GM19372 (cell line): ENCODE measurements at regions not wholly inside any gene's neighbourhood (a gene's known extent, or its start where the extent isn't known, plus 50 kb on each side); places are given as distances from the start of the nearest gene placed in this dataset.

Experiments
- ATAC-seq: cut with Tn5 transposase; IDR thresholded peaks from one replicate; pipeline ENCODE4 v1.9.1; 2021; ENCODE audit warnings: mild to moderate bottlenecking, low read depth, moderate library complexity; ENCODE audit not compliant: unreplicated experiment

GRCh38 chr9:107635803-107636174, 146.2 kb upstream of the KLF4 start:
- no peak for ATAC-seq

DNA sequence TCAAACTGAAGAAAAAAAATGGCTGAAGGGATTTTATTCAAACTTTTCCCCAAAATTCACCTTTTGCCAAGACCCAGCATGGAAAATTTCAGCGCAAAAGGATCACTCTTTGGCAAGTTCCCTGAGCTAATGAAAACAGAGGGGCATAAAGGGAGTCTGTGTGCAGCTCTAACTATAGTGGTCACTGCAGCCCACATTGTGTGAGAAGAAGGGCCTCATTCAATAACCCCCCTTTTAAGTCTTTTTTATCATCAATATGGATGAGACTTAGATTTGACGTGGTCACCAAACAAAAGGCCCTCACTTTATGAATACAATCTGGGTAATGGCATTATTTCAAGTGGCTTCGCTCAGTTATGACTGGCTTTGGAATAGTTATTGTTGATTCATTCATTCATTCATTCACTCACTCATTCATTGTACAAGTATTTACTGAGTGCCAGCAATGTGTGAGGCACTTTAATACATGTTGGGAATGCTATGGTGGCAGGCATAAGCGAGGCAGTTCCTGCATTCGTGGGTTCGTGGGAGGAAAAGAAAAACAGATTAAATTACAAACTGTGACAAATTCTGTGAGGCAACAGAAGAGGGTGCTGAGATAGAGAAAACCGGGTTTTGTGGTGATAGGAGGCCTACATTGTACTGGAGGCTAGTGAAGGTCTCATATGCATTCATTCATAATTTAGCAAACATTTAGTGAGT, 145.7 kb upstream of the KLF4 start:
- ATAC-seq, result no peak

DNA sequence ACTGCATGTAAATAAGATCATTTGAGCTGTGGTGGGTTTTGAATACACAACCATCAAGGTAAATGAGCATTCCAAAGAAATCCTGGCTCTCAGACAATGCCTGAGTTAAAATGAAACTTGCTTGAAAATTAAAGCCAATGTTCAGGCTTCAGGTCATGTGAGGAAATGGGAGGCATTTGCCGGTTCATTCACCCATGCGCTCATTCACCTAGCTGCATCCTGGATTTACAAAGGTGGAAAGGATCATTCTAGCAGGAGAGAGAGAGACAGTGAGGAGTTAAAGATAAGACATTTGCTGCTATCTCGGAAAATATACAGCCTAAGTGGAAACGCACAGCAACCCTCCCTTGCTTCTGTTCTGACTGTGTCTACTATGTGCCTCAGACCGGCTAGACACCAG, 143.8 kb upstream of the KLF4 start:
- ATAC-seq, result no peak

DNA sequence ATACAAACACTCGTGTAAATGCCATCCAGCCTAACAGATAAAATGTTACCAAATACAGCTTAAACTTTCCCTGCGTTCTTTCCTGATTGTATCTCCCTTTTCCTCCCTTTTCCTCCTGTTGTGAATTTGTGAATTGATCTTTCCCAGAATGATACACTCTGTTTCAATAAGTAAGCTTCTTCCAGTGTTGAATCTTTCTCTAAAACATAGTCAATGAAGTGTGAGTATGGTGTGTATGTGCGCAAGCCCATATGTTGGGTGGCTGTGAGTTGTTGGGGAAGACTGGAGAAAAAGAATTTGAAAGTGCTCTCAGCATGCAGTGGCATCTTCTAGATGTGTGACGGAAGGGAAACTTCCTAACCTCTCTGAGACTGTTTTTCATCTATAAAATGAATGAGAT, 143.1 kb upstream of the KLF4 start:
- ATAC-seq, result no peak

DNA sequence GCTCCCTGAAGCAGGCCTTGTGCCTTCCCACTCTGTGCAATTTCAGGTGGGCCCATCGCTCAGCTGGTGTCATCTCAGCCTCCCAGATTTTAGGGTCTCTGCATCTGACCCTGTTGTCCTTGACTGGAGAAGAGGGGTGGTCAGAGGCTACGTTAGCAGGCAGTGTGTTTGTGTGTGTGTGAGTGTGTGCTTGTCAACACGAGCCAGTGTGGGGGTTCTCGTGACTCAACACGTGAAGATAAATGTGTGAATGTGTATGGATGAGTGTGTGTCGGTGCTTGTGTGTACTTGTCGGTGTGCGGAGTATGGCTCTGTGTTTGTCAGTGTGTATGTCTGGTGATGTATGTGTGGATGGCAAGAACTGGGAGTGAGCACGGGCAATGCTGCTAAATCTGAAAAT, 142.6 kb upstream of the KLF4 start:
- ATAC-seq, result no peak

GRCh38 chr9:107631788-107632187, 142.2 kb upstream of the KLF4 start:
- no peak for ATAC-seq

DNA sequence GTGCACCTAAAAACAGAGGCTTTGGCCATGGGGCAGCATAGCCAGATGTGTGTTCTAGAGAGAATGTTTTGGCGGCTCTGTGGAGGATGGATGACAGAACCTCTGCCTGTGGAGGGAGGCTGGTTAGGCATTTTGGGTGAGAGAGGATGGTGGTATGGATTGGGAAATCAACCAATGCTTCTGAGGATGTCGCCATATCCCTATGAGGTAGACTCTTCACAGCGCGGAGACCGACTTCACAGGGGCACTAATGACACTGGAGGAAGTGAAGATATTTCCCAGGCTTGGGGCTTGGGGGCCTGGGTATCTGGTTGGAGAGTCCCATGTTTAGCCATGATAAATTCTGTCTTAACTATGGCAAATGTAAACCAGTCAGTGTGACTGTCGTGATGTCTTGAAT, 140.6 kb upstream of the KLF4 start:
- no peak for ATAC-seq

- no peak for ATAC-seq
Measured at GRCh38 chr9:107628444-107628843, 138.9 kb upstream of the KLF4 start.

DNA sequence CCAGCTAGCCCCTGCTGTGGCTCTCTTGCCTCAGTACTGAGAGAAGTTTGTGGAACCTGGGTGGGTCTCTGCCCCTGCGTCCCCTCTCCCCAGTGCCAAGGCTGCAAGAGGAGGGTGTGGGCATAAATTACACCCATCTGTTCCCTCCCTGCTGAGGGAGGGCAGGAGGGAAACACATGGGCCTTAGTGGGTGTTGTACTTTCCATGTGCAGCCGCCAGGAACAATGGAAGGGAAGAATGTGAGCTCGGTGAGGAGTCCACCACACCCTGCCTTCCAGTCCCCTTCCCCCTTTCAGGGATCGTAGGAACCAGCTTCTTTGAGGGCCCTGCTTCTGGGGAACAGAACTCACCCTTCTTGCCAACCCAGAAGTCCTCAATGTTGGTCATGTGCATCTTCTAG, 138.2 kb upstream of the KLF4 start:
- no peak for ATAC-seq

DNA sequence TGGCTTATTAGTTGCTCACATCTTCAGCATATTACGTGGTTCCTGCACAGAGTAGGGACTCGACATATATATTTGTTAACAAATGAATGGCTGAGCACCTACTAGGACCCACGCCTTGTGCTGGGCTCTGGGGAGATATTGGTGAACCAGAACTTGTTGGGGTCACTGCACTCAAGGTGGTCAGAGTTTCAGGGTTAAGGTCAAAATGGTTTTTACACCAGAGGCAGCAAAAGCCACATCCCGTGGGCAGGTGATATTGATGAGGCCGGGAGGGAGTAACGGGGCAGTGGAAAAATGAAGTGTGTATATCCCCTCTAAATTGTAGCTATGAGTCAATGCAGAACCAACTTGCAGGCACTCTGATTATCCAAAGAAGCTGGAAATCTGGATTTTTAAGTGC, 136.5 kb upstream of the KLF4 start:
- ATAC-seq, result no peak

GRCh38 chr9:107625383-107625984, 135.9 kb upstream of the KLF4 start:
- ATAC-seq, result no peak

DNA sequence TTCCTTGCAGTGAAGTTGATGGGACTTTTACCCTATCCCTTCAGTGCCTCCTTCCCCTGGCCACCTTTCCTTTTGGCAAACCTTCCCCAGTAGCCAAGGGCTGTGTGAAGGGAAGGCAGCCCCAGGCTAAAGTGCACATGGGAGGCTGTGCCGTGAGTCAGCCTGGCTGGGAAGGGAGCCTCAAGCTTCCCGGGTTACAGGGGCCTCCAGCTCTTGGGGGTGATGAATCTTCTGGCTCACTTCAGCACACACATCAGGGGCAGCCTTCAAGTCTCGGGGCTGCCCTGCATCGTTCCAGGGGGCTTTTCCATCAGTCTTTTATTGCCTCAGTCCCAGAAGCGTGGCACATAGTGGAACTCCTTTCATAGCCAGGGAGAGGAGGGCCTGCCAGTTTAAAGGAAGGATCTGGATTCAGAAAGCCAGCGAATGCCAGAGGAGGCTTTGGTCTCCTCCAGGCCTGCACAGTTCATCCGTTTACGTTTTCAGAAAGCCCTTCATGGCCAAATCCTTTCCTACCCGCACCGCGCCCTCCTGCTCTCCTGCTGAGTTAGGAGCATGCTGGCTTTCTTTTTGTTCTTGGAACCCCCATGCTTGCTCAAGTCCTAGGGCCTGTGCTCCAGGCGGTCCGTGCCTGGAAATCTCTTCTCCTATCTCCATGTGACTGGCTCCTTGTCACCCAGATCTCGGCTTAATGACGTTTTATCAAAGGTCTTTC, 134.8 kb upstream of the KLF4 start:
- no peak for ATAC-seq

- ATAC-seq, result no peak
Measured at GRCh38 chr9:107621436-107621835, 131.9 kb upstream of the KLF4 start.

DNA sequence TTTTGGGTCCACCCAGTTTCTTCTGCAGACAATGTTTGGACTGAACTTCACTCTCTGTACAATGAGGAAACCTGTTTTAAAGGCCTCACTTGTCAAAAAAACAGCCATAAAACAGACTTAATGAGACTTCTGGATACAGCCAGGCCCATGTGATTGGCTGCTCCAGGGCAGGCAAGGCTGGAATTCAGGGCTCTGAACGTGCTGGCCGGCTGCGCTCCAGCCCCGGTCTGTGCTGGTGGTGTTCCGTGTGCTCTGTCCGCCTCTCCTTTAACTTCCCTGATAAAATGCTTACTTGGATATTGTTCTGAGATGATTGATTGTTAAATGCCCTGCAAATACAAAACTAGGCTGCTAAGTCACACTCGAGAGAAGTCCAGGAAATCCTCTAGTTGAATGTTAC, 131.2 kb upstream of the KLF4 start:
- ATAC-seq, result no peak

DNA sequence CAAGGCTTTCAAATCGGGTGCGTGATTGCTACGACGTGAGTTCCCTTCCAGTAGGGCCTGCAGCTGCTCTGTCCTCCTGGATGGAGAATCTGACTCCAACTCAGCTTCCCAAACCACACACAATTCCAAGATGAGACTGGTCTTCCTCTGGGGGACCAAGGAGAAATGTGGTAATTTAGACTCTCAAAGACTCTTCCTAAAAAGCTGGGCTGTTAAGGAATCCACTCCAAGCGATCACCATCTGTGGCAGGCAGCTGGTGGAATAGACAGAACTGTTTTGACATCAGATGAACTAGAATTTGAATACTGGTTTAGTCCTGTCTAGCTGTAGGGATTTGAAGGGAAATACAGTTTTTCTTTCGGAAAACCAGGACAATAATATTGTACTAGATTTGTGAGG, 130.7 kb upstream of the KLF4 start:
- no peak for ATAC-seq

DNA sequence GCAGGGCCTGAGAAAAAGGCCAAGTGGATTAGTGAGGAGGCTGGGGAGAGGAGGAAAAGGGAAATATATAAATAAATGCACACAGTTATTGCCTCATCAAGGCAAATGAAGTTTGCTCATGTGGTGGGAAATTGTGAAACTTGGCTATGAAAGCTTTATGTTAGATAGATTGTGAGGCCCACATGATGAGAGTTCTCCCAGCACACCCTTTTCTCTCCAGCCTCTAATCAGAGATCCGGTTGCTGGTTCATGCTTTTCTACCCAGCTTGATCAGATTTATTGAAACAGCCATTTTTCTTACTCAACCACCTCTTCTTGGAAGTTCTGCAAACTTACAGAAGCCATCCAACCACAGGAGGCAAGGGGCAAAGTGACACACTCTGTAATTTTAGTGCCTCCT, 125.8 kb upstream of the KLF4 start:
- ATAC-seq, result no peak

DNA sequence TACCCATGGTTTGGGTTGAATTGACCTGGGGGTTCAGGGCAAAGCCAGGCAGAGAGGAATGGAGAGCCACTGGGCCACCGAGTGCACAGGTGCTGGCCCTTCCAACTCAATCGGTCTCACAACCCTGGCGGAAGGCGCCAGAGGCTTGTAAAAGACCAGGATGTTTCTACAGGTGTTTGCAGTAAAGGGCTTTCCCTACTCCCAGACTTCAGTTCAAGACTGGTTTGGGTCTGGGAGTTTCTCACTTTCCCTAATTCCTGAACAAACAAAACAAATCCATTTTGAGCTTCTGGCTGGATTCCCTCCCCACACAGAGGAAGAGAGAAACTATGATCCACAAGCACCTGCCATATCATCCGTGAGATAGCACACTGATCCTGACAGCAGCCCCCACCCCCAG, 125.2 kb upstream of the KLF4 start:
- ATAC-seq, result no peak

- no peak for ATAC-seq
Measured at GRCh38 chr9:107613321-107613720, 123.8 kb upstream of the KLF4 start.

- no peak for ATAC-seq
Measured at GRCh38 chr9:107612136-107612535, 122.6 kb upstream of the KLF4 start.

GRCh38 chr9:107609547-107609946, 120.0 kb upstream of the KLF4 start:
- no peak for ATAC-seq

DNA sequence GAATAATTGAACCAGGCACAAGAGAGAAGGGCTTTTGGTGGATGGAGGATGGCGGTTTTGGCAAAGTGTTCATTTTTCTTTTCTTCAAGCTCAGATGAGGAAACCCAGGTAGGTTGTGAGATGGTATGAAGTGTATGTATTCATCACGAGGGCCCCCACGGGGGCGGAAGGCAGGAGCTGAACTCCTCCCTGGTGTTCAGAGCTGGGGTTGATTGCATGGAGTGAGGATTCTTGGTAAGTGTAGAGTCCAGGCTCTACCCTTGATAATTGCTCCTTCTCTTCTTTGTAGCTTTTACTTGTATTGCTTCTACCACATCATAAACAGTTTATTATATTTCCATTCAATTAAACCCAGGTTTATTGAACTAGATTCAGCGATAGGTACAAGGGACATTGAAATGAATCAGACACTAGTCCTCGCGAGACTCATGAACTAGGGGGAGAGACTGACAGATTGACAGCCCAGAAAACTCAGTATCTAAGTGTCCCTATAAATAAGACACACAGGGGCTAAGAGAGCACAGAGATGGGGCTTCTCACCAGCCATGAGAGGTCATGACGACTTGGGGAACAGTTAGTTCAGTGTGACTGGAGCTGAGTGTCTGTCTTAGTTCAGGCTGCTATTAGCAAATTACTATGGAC, 116.7 kb upstream of the KLF4 start:
- no peak for ATAC-seq

DNA sequence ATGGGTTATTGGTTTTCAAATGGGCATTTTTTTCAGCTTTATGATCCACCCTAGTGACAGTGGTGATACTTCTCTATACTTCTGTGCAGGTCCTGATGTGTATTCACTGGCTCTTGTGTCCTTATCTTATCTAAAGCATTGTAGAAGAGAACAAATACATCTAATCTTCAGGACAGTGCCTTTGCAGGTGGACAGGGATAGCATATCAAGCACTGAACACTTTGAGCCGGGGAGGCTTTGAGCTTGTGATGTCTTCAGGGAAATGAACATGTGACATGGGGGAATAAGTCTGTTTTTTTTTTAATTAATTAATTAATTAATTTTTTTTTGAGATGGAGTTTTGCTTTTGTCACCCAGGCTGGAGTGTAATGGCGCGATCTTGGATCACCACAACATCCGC, 115.5 kb upstream of the KLF4 start:
- no peak for ATAC-seq
